ENCODE measurements at regions not wholly inside any gene's neighbourhood (a gene's known extent, or its start where the extent isn't known, plus 50 kb on each side); places are given as distances from the start of the nearest gene placed in this dataset.

DNA sequence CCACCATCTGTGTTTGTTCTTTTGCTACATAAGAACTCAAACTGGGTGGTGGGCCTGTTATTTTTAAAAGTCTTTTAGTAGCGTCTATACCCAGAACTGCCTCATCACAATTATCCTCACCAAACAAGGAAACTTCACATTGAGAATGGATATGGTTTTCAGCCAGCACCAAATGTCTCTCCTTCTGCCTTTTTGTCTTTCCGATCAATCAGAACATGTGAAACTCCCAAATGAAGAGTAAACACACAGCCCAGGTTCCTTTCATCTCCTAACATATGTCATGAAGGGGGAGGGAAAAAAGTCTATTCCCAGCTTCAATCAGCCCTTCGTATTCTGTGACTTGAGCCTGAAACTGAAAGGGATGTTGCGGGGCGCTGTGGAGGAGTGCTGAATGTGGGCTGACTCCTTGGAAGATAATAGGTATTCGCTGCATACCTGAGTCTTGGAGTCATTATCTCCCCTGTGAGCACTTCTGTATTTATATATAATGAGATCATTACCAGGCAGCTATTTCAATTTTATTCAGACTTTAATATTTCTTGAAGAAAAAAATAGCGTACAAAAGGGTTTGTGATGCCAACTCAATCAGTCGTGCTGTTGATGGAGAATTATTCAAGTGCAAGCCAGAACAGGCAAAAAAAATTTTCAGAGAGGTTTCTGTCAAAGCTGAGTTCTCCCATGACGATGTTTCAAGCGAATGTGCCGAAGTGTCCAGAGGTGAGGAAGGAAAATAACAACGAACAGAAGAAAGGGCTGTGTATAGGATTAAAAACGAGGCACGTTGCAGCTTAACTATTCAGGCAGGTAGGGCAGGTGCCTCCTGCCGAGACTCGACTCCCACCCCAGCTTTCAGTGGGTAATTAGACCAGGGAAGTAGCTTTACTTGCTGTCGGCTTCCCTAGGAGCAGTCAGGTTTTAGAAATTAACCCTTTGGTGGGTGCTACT is 163.9 kb upstream of the NOCT start:
- Histone ChIP-seq H3K4me1 (ENCODE audit: control insufficient read depth, insufficient read depth, low read length) (peaks cover under 1% of the 10 kb centered on the region), H3K27me3 (replicated peaks; ENCODE audit: control insufficient read depth, insufficient read depth, low read length) (peaks cover 17% of the 10 kb centered on the region), H3K4me3 (ENCODE audit: low read length) (no peak overlapping the region), H3K9me3 (ENCODE audit: control insufficient read depth, low read length) (no peaks in the 10 kb centered on the region), H3K36me3 (ENCODE audit: control insufficient read depth, insufficient read depth, low read length, severe bottlenecking) (no peaks in the 10 kb centered on the region), H3K9ac (ENCODE audit: low read length) (no peak overlapping the region)
- DNase-seq (ENCODE audit: low read depth) = peak; percentile 17

- DNase-seq (ENCODE audit: low read depth) = no peak
- Histone ChIP-seq H3K9ac (ENCODE audit: low read length) (no peak overlapping the region), H3K9me3 (ENCODE audit: control insufficient read depth, low read length) (no peaks in the 10 kb centered on the region), H3K36me3 (ENCODE audit: control insufficient read depth, insufficient read depth, low read length, severe bottlenecking) (no peaks in the 10 kb centered on the region), H3K4me1 (ENCODE audit: control insufficient read depth, insufficient read depth, low read length) (peaks cover 5% of the 10 kb centered on the region), H3K4me3 (ENCODE audit: low read length) (no peak overlapping the region), H3K27me3 (replicated peaks; ENCODE audit: control insufficient read depth, insufficient read depth, low read length) (peaks cover 23% of the 10 kb centered on the region)
Measured at GRCh38 chr4:138845664-138846063, 169.9 kb upstream of the NOCT start.

GRCh38 chr4:138845054-138845453 is 170.5 kb upstream of the NOCT start:
- DNase-seq (ENCODE audit: low read depth) = no peak
- Histone ChIP-seq H3K9me3 (ENCODE audit: control insufficient read depth, low read length) (no peaks in the 10 kb centered on the region), H3K4me3 (ENCODE audit: low read length) (no peak overlapping the region), H3K36me3 (ENCODE audit: control insufficient read depth, insufficient read depth, low read length, severe bottlenecking) (no peaks in the 10 kb centered on the region), H3K9ac (ENCODE audit: low read length) (no peak overlapping the region), H3K4me1 (ENCODE audit: control insufficient read depth, insufficient read depth, low read length) (peaks cover 5% of the 10 kb centered on the region), H3K27me3 (replicated peaks; ENCODE audit: control insufficient read depth, insufficient read depth, low read length) (peaks cover 23% of the 10 kb centered on the region)

DNA sequence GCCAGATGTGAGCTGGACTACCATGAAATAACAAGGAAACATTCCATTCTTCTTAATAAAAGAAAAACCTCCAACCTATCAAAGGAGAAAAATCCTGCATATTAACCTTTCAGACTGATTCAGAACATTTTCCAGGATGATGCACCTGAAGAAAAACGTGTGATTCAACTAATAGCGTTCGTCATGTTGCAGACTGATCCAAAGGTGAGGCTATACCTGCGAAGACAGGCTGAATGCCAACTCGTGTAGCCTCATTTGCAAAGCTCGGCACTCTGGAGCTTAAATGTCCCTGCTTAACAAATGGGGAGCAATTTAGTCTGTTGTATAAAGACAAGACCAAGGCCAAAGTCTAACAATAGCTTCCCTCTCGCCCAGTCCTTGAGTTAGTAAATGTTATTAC is 172.0 kb upstream of the NOCT start:
- peaks cover 5% of the 10 kb centered on the region for H3K4me1 ChIP-seq (ENCODE audit: control insufficient read depth, insufficient read depth, low read length)
- H3K36me3 ChIP-seq (ENCODE audit: control insufficient read depth, insufficient read depth, low read length, severe bottlenecking) = no peaks in the 10 kb centered on the region

DNA sequence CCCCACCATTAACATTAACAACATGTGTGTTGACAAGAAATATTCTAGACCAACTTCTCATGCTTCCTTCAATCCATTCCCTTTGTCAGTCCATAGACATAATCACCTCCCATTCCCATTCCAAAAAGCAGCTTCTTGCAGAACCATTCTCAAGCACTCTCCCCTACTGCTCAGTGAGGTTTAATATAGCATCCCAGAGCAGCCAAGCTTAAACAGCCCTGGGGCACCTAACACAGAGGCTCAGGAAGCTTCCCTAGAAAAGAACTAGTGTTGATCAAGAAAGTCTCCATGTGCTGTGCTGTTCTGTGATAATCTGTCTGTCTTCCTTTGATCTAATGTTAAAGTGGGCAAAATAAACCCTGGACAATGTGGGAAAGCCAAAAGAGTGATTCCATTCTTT is 174.2 kb upstream of the NOCT start:
- no peak for DNase-seq (ENCODE audit: low read depth)
- H3K4me1 ChIP-seq (ENCODE audit: control insufficient read depth, insufficient read depth, low read length) = peaks cover 1% of the 10 kb centered on the region
- H3K4me3 ChIP-seq (ENCODE audit: low read length) = no peak overlapping the region
- H3K27me3 ChIP-seq (replicated peaks; ENCODE audit: control insufficient read depth, insufficient read depth, low read length) = peaks cover 27% of the 10 kb centered on the region
- no peaks in the 10 kb centered on the region for H3K36me3 ChIP-seq (ENCODE audit: control insufficient read depth, insufficient read depth, low read length, severe bottlenecking)
- no peaks in the 10 kb centered on the region for H3K9me3 ChIP-seq (ENCODE audit: control insufficient read depth, low read length)
- no peak overlapping the region for H3K9ac ChIP-seq (ENCODE audit: low read length)

More for the DNA sequence above, 172.0 kb upstream of the NOCT start:
- no peak for DNase-seq (ENCODE audit: low read depth)
- H3K9ac ChIP-seq (ENCODE audit: low read length) = no peak overlapping the region
- H3K27me3 ChIP-seq (replicated peaks; ENCODE audit: control insufficient read depth, insufficient read depth, low read length) = peaks cover 26% of the 10 kb centered on the region
- no peak overlapping the region for H3K4me3 ChIP-seq (ENCODE audit: low read length)
- H3K9me3 ChIP-seq (ENCODE audit: control insufficient read depth, low read length) = no peaks in the 10 kb centered on the region

GRCh38 chr4:138838251-138838650 is 177.3 kb upstream of the NOCT start:
- Histone ChIP-seq H3K9ac (ENCODE audit: low read length) (no peak overlapping the region), H3K9me3 (ENCODE audit: control insufficient read depth, low read length) (no peaks in the 10 kb centered on the region), H3K4me1 (ENCODE audit: control insufficient read depth, insufficient read depth, low read length) (no peaks in the 10 kb centered on the region), H3K4me3 (ENCODE audit: low read length) (no peak overlapping the region), H3K27me3 (replicated peaks; ENCODE audit: control insufficient read depth, insufficient read depth, low read length) (peaks cover 17% of the 10 kb centered on the region), H3K36me3 (ENCODE audit: control insufficient read depth, insufficient read depth, low read length, severe bottlenecking) (no peaks in the 10 kb centered on the region)
- no peak for DNase-seq (ENCODE audit: low read depth)

GRCh38 chr4:138835832-138836533 is 179.6 kb upstream of the NOCT start:
- H3K9me3 ChIP-seq (ENCODE audit: control insufficient read depth, low read length) = no peaks in the 10 kb centered on the region
- H3K9ac ChIP-seq (ENCODE audit: low read length) = no peak overlapping the region
- H3K4me3 ChIP-seq (ENCODE audit: low read length) = no peak overlapping the region
- no peaks in the 10 kb centered on the region for H3K4me1 ChIP-seq (ENCODE audit: control insufficient read depth, insufficient read depth, low read length)
- peak; percentile 41 for DNase-seq (ENCODE audit: low read depth)
- peaks cover 8% of the 10 kb centered on the region for H3K27me3 ChIP-seq (replicated peaks; ENCODE audit: control insufficient read depth, insufficient read depth, low read length)
- H3K36me3 ChIP-seq (ENCODE audit: control insufficient read depth, insufficient read depth, low read length, severe bottlenecking) = no peaks in the 10 kb centered on the region

DNA sequence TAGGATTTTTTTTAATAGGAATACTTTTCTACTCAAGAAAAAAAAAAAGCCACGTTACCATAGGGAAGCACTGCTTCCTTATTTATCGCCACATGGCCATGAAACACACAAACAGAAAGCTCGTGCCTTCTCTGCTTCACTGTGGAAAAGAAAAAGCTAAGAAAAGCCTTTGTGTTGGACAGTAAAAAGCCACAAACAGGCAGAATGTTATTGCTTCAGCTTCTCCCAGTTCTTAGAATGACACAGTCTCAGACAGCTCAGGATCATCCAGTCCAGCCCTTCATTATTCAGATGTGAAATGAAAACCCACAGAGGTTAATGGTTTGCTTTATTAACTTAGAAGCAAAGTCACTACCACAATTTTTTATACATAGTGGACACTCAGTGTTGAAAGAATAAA is 181.6 kb upstream of the NOCT start:
- no peaks in the 10 kb centered on the region for H3K36me3 ChIP-seq (ENCODE audit: control insufficient read depth, insufficient read depth, low read length, severe bottlenecking)
- no peak overlapping the region for H3K4me3 ChIP-seq (ENCODE audit: low read length)
- DNase-seq (ENCODE audit: low read depth) = no peak
- H3K9ac ChIP-seq (ENCODE audit: low read length) = no peak overlapping the region
- H3K27me3 ChIP-seq (replicated peaks; ENCODE audit: control insufficient read depth, insufficient read depth, low read length) = peaks cover 8% of the 10 kb centered on the region
- no peaks in the 10 kb centered on the region for H3K4me1 ChIP-seq (ENCODE audit: control insufficient read depth, insufficient read depth, low read length)
- no peaks in the 10 kb centered on the region for H3K9me3 ChIP-seq (ENCODE audit: control insufficient read depth, low read length)

DNA sequence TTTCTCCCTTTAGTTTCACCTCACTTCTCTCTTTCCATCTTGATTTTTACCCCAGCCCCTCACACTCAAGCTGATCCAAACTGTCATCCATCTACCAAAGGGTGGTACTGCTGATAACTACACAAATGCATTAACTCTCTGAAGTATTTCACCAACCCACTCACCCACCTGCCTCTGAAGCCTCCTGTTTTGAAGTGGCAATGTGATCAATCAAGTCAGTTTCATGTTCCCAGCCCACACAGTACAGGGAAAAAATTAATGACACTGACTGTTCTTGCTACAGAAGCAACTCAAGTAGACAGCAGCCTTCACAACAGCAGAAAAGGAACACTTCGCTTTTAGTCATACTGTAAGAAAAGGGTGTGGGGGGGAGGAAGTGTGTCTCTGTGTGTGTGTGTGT is 183.0 kb upstream of the NOCT start:
- Histone ChIP-seq H3K4me3 (ENCODE audit: low read length) (no peak overlapping the region), H3K9me3 (ENCODE audit: control insufficient read depth, low read length) (no peaks in the 10 kb centered on the region), H3K4me1 (ENCODE audit: control insufficient read depth, insufficient read depth, low read length) (no peaks in the 10 kb centered on the region), H3K36me3 (ENCODE audit: control insufficient read depth, insufficient read depth, low read length, severe bottlenecking) (no peaks in the 10 kb centered on the region), H3K9ac (ENCODE audit: low read length) (no peak overlapping the region), H3K27me3 (replicated peaks; ENCODE audit: control insufficient read depth, insufficient read depth, low read length) (peaks cover 5% of the 10 kb centered on the region)
- no peak for DNase-seq (ENCODE audit: low read depth)

GRCh38 chr4:138831948-138832347 is 183.6 kb upstream of the NOCT start:
- DNase-seq (ENCODE audit: low read depth) = no peak
- Histone ChIP-seq H3K4me1 (ENCODE audit: control insufficient read depth, insufficient read depth, low read length) (no peaks in the 10 kb centered on the region), H3K4me3 (ENCODE audit: low read length) (no peak overlapping the region), H3K9ac (ENCODE audit: low read length) (no peak overlapping the region), H3K27me3 (replicated peaks; ENCODE audit: control insufficient read depth, insufficient read depth, low read length) (peaks cover 5% of the 10 kb centered on the region), H3K36me3 (ENCODE audit: control insufficient read depth, insufficient read depth, low read length, severe bottlenecking) (no peaks in the 10 kb centered on the region), H3K9me3 (ENCODE audit: control insufficient read depth, low read length) (no peaks in the 10 kb centered on the region)

- H3K9me3 ChIP-seq (ENCODE audit: control insufficient read depth, low read length) = no peaks in the 10 kb centered on the region
- H3K9ac ChIP-seq (ENCODE audit: low read length) = no peak overlapping the region
- H3K4me1 ChIP-seq (ENCODE audit: control insufficient read depth, insufficient read depth, low read length) = no peaks in the 10 kb centered on the region
- no peak overlapping the region for H3K4me3 ChIP-seq (ENCODE audit: low read length)
- H3K36me3 ChIP-seq (ENCODE audit: control insufficient read depth, insufficient read depth, low read length, severe bottlenecking) = no peaks in the 10 kb centered on the region
- no peak for DNase-seq (ENCODE audit: low read depth)
- H3K27me3 ChIP-seq (replicated peaks; ENCODE audit: control insufficient read depth, insufficient read depth, low read length) = peaks cover 5% of the 10 kb centered on the region
Measured at GRCh38 chr4:138828926-138829325, 186.7 kb upstream of the NOCT start.
